Smooth muscle cell of the brain vasculature (primary cell): ENCODE measurements at regions not wholly inside any gene's neighbourhood (a gene's known extent, or its start where the extent isn't known, plus 50 kb on each side); places are given as distances from the start of the nearest gene placed in this dataset.

Experiments used
- DNase-seq: peaks from one replicate; pipeline ENCODE4 v3.0.0-alpha.2; 2012; ENCODE audit warnings: low read depth, low spot score

DNA sequence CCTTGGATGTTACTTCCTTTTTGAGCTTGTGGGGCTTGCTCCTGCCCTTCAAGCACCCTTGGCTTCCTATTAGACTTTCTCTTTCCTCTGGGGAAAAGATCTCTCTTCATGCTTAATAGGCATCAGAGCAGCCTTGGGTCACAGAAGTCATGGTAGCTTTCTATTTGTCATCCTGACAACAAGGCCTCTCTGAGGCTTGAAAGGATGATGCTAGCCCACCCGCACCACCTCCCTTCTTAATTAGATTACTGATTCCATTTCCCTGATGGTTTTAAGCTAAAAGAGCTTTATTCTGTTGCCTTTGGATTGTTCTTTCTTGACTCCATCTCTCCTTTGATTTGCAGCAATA lies 435.5 kb upstream of the TPM1 start:
- DNase-seq, result no peak

DNA sequence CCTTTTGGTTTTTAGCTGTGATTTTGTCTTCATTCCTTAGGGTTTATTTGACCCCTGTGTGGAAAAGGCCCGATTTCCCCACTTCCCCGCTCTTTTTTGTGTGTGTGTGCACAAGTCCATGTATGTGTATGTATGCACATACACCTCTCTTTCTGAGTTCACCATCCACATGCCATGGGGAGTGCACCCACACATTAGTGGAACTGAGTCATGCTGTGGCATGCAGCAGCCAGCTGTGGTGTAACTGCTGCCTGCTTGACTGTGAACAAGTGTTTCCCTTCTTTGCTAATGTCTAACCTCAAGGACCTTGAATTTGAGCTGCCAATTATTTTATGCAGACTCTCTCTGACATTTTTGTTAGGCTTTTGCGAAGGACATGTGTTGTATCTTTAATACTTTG lies 434.9 kb upstream of the TPM1 start:
- no peak for DNase-seq

DNA sequence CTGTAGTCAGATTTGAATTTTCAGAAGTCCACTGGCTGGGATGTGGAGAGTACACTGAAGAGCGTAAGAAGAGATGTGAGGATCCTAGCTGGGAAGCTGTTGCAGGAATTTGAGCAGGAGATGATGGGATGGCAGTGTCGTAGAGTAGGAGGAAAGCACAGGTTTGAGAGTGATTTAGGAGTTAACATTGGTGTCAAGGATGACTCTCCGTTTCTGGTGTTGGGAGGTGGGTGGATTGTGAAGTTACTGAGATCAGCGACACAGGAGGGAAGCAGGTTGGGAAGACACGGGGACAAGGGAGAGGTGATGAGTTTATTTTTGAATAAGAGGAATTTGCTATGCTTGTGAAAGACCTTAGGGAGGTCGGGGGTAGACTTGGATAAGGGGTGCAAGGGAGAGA lies 434.2 kb upstream of the TPM1 start:
- no peak for DNase-seq

DNA sequence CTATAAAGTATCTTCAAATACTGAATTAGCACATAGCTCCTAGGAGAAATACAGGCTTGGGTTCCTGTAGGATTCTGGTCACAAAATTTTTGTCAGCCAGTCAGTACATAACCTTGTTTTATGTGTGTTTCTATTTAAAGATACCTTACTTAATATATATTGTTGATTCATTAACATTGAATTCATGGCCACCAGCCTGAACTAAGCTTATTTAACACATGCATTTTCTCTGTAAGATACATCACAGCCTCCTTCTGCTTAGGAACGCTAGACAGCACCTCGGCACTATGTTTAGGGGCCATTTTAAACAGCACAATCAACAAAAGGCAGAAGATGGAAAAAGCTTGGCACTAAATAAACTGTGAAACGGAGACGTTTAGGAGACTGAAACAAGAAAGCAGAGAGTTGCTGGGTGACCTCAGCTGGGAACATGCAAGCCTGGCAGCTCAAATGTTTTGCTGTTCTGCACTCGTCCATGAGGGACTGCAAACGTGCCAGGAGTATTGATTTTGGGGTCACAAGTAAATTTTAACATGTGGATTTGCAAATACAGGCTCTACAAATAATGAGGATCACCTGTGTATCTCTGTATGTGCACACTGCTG lies 432.2 kb upstream of the TPM1 start:
- DNase-seq, result no peak

DNA sequence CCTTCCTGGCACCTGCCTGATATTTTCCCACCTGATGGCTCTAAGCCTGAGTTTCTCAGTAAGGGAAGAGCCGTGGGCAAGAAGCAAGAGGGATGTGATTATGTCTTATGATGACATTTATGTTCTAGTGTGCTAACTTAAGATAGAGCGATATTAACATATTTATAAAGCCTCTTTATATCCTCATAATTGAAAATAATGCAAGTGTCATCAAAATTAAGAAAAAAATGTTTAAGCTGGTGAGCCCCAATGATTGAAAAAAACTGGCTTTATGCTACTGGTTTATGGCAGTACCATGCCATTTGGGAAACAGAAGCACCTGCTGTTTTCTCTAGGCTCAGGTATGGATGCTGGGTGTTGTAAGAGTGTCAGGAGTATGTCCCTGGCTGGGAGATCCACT lies 431.5 kb upstream of the TPM1 start:
- no peak for DNase-seq

DNA sequence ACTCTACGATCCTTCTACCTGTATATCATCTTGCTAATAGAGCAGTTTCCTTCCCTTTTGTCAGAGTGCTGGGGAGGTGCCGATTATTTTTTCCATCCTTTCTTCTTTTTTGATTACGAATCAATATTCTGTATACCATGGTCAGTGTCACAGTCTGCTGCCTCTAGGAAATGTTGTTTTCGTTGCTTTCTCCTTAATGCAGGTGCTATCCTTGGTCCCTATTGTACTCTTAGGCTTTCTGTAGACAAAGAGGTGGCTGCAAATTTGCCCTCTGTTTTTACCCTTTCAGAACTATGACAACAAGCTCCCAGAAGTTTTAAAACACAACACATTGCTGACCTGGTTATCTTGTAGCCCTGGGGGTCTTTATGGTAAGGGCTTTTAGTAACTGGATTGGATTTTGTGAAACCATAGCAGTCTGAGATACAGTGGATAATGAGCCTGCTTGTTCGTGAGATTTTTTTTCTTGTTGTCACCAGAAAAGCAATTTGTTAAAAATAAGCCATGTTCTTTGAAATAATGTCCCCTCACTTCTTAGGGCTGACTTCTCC lies 430.3 kb upstream of the TPM1 start:
- DNase-seq, result no peak

DNA sequence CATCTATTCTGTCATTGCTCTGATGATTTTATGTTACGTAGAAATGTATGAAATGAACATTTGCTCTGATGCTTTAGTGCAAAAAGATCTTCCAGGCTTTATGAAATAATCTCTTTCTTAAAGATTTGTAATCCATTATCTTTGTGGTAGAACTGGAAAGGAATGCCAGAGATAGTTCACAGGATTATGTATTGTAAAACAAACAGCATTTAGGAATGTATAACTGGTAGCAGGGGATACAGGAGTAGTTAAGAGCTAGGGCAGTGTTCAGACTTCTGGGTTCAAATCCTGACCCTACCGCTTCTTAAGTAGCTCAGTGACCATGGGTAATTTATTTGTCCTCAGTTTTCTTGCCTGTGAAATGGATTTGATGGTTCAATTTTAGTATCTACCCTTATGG lies 429.8 kb upstream of the TPM1 start:
- DNase-seq, result no peak

DNA sequence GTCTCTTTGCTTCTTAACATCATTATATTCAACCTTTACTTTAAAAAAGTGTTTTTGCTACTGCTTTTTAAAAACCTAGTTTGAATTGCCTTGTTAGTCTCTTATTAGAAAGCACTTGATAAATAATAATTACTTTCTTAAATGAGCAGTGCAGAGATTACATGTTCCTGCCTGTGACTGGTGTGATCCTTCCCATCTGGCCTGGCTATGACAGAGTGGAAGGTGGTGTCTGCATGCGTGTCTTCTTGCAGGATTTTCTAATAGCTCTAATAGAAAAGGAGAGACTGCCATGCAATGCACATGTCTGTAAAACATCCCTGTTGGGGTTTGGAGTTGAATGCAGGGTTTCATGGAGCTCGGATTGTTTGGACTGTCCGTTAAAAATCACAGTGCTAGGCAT lies 425.8 kb upstream of the TPM1 start:
- no peak for DNase-seq

DNA sequence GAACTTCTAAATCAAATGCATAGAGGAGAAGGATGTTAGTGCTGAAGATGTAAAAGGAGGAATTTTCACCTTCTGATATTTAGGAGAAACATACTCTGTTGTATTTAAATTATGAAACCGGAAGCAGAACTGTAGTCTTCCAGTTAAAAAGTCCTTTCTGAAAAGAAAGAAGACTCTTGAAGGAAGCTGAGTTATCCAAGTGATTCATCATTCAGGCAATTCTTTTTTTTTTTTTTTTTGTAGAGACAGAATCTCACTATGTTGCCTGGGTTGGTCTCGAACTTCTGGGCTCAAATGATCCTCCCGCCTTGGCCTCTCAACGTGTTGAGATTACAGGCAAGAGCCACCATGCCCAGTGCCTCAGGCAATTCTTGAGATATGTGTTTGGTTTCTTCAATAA lies 424.8 kb upstream of the TPM1 start:
- no peak for DNase-seq

DNA sequence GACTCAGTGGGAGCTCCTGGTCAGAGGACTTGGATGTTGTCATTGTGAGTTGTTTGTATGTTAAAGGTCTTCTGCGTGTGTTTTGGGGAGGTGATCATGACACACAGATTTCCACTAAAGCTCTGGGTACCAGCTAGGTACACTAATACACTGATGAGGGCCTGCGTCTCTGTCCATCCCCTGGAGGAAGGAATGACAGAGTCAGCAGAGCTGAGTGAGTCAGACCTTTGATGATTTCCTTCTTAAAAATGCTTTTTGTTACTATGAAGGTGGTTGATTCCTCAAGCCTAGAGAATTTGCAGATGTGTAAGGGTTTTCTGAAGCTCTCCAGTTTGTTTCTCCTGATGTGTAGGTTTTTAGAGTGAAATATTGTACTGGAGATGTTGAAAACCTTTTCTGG lies 424.1 kb upstream of the TPM1 start:
- DNase-seq, result no peak

DNA sequence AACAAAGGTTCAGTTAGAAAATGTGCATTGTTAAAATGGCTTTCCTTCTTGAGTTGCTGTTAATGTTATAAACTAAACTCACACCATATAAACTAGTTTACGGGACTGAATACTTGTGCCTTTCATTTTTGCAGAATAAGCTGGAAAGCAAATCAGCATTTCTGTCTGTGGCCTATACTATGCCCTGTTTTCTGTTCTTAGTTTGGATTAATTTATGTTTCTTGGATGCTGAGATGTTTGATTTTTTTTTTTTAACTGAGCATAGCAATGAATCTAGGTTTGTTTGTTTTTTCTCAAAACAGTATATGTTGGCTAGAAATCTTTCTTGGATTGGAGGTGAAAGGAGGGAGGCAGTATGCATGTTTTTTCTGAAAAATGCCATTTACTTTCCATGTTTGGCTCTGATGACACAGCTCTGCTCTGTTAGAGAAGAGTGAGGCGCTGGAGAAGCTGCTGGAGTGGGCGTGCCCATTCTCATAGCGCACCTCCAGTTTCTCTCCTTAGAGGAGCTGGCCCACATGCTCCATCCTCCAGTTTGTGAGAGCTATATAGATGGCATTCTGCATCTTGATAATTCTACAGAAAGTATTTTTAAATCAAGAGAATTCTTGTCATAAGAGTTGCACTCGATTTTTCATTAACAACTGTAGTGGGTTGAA lies 423.6 kb upstream of the TPM1 start:
- DNase-seq, result no peak

DNA sequence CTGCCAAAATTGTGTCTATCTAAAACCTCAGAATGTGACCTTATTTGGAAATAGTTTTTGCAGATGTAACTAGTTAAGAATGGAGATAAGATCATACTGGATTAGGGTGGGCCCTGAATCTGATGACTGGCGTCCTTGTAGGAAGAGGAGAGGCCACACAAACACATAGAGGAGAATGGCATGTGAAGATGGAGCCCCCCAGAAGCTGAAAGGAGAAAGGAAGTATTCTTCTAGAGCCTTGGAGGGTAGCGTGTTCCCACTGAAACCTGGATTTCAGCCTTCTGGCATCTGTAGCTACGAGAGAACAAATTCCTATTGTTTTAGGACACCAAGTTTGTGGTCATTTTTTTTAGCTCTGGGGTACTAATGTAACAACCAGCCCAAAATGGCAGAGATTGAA lies 423.0 kb upstream of the TPM1 start:
- no peak for DNase-seq

DNA sequence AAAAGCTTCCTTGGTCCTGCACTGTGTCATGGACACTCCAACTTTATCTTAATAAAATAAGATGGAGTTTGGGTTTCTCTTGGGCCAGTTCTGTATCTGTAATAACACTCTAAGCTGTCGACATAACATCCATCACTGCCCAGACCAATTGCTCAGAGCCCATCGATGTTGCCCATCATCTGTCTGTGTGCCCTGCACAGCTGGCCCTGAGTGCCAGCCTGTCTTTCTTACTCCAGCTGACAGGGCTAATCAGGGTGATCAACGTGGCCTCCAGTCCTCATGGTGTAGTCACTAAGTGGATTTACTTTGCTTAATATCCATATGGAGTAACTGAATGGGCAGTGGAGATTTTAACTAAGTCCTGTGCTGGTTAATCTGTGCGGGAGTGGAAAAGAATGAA lies 419.8 kb upstream of the TPM1 start:
- DNase-seq, result no peak

DNA sequence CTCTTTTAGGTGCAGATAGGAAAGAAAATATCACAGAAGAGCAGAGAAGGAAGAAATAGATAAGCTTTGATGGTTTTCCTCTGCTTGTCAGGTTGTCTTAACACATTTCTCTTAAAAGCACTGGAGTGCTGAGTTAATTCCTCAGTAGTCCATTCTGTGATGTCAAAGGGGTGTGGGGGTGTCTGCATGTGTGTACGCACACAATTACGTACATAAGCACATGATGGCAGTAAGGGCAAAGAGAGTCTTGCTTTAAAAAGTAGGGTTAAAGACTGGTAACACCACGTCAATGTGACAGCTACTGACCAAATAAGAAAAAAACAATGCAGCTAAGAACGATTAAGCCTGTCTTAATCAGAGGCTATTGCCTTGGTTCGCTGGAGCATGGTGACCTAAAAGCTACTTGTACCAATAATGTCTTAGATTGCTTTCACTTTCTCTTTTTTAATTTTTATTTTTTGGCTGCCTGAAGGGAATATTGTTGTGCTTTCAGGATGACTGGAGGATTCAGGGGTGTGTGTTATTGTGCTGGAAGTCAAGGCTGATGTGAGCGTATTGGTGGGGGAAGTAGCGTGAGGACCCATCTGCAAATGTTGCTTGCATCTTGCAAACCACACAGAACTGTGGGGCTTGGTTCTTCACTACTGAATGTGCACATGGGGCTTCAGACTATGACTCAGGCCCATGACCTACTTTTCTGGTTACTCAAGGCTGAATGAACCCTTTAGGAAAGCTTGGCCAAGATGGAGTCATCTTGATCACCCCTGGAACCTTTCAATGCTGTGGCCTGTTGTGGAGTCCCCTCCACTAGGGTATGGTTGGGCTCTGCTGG lies 417.8 kb upstream of the TPM1 start:
- DNase-seq, result no peak

DNA sequence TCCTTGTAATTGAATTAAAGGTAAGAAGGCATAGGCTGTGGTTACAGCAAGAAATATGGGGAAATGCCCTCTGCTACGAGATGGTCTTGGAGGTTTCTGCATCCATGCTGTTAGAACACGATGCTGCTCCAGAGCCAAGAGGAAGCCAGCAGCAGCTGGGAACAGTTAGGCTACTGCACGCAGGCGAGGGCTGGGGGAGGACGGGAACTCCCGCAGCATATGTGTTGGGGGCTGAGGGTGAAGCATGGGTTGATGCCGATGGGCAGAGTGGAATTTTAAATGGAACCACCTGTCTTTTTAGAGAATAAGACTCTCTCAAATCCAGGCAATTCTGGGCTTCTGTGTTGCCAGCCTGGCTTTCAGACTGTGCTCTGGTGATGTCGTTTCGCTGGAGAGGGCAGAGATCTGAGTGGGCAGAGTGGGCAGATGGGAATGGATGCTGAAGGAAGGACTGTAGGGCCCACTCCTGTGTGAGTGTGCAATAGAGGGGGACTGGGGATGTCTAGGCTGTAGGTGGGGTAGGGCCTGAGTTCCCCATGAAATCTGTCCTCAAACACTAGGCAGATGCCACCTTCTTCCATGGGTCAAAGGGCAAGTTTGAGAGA lies 417.0 kb upstream of the TPM1 start:
- no peak for DNase-seq

DNA sequence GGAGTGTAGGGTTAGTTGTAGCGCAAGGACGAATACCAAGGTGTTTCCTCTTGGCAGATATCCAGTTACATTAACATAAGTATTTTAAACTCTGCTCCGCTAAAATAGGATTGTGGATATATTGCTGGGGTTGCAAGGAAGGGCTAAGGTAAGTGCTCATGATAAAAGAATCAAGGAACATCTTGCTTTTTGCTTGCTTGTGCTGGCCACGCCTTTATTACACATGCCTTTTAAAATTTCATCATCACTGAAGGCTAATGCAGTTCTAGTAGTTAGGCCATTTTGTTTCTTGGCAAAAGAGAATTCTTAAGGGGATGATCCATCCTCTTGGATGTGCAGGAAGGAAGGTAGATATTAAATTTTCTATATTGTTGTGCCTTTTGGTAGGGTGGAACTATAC lies 415.6 kb upstream of the TPM1 start:
- DNase-seq, result no peak

DNA sequence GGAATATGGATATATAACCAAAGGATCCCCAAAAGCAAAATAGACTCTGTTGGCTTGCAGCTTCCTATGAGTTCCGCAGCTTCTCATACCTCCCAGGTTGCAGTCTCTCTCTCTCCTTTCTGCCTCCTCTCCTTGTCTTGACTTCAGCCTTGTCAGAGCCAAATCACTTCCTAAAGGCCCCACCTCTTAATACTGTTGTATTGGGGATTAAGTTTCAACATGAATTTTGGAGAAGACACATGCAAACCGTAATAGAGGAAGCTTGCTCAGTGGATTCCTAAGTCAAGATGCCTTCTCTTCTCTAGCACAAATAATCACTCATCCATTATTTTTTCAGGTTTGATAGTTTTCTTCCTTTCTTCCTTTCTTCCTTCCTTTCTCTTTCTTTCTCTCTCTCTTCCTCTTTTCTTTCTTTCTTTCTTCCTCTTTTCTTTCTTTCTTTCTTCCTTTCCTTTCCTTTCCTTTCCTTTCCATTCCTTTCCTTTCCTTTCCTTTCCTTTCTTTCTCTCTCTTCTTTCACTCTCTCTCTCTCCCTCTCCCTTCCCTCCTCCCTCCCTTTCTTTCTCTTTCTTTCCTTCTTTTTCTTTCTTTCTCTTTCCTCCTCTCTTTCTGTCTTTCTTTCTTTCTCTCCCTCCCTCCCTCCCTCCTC lies 411.3 kb upstream of the TPM1 start:
- no peak for DNase-seq

DNA sequence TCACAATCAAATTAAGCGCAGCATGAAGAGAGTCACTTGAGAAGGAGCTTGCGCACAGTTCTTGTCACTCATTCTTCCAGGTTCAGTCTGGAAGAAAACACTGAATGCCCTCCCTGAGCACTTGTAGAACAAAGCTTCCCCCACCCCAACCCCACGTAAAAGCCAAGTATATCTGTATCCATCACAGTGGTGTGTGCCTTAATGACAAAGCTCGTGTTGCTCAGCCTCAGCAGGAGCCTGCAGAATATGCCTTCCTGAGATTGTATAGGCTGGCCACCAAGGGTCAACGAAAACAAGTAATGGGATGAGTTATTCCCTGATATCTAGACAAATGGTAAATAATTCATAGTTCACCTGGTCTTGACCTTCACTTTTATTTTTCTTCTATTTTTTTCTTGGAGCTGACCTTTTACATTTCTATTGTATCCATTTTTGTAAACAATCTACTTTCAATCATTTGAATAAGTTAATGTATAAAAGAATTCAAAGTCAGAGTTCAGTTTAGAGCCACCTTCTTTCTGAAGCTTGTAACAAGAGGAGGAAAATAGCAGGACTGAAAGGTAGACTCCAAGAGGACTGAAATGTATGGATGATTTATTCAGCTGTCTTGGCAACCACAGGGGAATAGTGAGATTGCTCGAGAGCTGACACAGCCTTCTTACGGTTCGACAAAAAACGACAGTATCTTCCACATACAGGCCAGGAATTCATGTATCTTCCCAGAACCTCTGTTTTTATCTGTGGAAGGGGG lies 405.5 kb upstream of the TPM1 start:
- DNase-seq, result no peak

DNA sequence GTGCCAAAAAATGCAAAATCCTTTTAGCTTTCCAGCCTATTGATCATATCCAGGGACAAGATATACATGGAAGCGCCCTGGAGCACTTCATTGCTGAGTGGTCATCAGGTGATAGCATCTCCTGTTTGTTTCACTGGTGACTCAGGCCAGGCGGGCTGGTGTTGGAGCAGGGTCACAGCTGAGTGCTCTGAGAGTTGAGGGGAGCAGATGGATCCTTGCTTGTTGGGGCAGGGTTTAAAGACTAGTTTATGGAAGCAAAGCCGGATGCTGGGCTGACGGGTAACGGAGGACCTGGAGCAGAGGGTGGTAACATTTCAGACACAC lies 405.0 kb upstream of the TPM1 start:
- no peak for DNase-seq

DNA sequence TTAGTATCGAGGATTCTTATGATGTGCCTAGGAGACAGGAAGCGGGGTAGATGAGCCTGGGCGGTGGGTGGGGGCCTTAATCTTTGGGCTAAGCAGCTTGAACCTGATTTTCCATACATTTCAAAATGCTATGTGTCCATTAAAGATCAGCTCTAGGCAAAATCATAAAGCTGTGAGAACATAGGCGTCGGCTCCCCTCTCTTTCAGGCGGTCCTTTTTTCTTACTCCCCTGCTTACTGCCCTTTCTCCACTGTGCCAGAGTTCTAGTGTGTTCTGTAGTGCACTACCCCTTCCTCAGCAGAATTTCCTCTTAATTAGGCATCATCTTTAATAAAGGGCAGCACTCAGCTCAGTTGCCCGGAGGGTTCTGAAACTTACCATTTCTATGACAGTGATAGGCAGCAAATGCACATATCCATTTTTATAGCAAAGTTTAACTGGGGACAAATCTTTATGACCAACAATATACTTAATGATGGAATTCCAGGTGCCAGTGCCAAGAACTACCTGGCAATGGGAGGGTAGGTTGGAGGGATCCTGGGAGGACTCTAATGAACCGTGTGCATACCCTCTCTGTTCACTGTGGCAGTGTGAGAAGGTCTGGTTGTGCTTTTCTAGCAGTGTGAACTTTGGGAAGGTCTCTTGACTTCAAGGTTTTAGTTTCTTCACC lies 404.5 kb upstream of the TPM1 start:
- DNase-seq, result no peak

DNA sequence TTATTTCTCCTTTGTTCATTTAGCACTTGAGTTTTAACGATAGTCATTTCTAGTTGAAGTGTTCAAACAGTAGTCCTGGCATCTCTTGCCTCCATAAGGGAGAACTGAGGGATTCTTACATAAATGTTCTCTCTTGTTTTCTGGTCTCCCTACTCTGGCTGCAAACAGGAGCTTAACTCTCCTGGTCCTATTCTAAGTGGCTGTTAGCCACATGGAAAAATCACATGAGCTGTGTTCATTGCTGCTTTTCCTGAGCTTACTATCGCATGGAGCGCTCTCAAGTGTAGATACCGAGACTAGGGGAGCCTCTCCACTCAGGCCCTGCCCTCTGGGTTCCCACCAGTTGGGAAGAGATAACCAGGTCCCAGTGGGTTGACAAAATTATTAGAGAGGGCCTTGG lies 403.1 kb upstream of the TPM1 start:
- DNase-seq, result no peak
